ENCODE measurements at regions not wholly inside any gene's neighbourhood (a gene's known extent, or its start where the extent isn't known, plus 50 kb on each side); places are given as distances from the start of the nearest gene placed in this dataset.

DNA sequence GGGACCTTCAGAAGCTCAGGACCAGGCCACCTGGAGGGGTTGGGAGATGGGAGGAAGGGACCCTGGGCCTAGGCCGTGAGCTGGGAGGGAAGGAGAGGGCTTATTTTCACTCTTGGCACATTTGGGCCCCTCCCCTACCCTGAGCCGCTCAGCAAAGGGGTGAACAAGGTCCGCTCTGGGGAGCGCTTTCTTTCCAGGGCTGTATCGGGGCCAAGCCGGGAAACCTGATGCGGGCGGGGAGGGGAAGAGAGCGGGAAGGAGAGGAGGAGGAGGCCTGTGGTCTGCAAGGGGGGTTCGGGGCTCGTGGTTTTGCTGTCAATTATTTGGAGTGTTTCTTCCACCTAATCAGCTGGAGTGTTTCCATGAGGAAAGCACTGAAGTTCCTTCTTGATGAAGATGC, 62.7 kb upstream of the RXRA start:
- intact Hi-C loops (cut with micrococcal nuclease), result no loop called here
- H3K9me1 ChIP-seq (ENCODE audit: control insufficient read depth, insufficient read depth, low read length), result no peaks in the 10 kb centered on the region
- no TSS peak for BruUV-seq (replicated peaks)
- H3K9me3 ChIP-seq (replicated peaks; ENCODE audit: control insufficient read depth, insufficient read depth, low read depth, low read length), result no peaks in the 10 kb centered on the region
- H3K4me1 ChIP-seq (replicated peaks in 1 of 2; ENCODE audit: control insufficient read depth in 2 of 2, insufficient read depth in 2 of 2, low read length in 2 of 2), result peaks cover 0 to 7% of the 10 kb centered on the region in 2 experiments; a peak in 1 of 5 replicates
- no peak overlapping the region for H3K27ac ChIP-seq (ENCODE audit: extremely low read depth, low read depth, low read length)
- H4K20me1 ChIP-seq (replicated peaks; ENCODE audit: control insufficient read depth, insufficient read depth, low read length), result 0 out of 2 replicates have a peak, but pooled peaks cover 3% of the 10 kb centered on the region
- peaks cover 23 to 66% of the 10 kb centered on the region in 2 experiments; a peak in 4 of 5 replicates for H3K27me3 ChIP-seq (ENCODE audit: control insufficient read depth in 2 of 2, insufficient read depth in 2 of 2, low read length in 2 of 2)
- WGBS (ENCODE audit: insufficient coverage, low coverage, missing lambda C conversion rate), result 0% methylated on average over 6 of the region's 11 CpGs
- no peak overlapping the region for H3K4me3 ChIP-seq
- H2AFZ ChIP-seq (ENCODE audit: low read depth, low read length), result no peak overlapping the region
- ATAC-seq (no peak), FAIRE-seq (no peak), DNase-seq (ENCODE audit: extremely low read depth in 1 of 4, low spot score in 3 of 4) (no peak)
- no peaks in the 10 kb centered on the region for H3K36me3 ChIP-seq (ENCODE audit: control insufficient read depth, insufficient read depth, low read length)
- POLR2A ChIA-PET, result no interaction called here
- no peak overlapping the region for H3K4me2 ChIP-seq (ENCODE audit: insufficient read depth, low read length)
- CTCF ChIA-PET (ENCODE audit: low intra/inter-chr PET ratio), result no interaction called here
- no peaks in the 10 kb centered on the region for H3K79me2 ChIP-seq (ENCODE audit: control insufficient read depth, insufficient read depth, low read length)
- in situ Hi-C loops (cut with MboI), result no loop called here
- no peak overlapping the region for H3K9ac ChIP-seq (ENCODE audit: insufficient read depth in 1 of 2, low read depth in 2 of 2, low read length in 2 of 2)
- no peak for TF ChIP-seq IRF2 (CRISPR knock-in tag; IDR thresholded peaks at IDR 0.05)
- TF ChIP-seq, protein P1, sequence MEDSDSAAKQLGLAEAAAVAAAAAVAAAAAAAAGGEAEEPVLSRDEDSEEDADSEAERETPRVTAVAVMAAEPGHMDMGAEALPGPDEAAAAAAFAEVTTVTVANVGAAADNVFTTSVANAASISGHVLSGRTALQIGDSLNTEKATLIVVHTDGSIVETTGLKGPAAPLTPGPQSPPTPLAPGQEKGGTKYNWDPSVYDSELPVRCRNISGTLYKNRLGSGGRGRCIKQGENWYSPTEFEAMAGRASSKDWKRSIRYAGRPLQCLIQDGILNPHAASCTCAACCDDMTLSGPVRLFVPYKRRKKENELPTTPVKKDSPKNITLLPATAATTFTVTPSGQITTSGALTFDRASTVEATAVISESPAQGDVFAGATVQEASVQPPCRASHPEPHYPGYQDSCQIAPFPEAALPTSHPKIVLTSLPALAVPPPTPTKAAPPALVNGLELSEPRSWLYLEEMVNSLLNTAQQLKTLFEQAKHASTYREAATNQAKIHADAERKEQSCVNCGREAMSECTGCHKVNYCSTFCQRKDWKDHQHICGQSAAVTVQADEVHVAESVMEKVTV (CRISPR knock-in tag; IDR thresholded peaks at IDR 0.05), result no peak
- no peak for TF ChIP-seq PHF20 (IDR thresholded peaks at IDR 0.05; ENCODE audit: partially characterized antibody)
- no peak for TF ChIP-seq WHSC1 (IDR thresholded peaks at IDR 0.05; ENCODE audit: low read length)
- TF ChIP-seq ESRRB (CRISPR knock-in tag; IDR thresholded peaks at IDR 0.05; ENCODE audit: borderline replicate concordance), result no peak
- TF ChIP-seq, protein P2, sequence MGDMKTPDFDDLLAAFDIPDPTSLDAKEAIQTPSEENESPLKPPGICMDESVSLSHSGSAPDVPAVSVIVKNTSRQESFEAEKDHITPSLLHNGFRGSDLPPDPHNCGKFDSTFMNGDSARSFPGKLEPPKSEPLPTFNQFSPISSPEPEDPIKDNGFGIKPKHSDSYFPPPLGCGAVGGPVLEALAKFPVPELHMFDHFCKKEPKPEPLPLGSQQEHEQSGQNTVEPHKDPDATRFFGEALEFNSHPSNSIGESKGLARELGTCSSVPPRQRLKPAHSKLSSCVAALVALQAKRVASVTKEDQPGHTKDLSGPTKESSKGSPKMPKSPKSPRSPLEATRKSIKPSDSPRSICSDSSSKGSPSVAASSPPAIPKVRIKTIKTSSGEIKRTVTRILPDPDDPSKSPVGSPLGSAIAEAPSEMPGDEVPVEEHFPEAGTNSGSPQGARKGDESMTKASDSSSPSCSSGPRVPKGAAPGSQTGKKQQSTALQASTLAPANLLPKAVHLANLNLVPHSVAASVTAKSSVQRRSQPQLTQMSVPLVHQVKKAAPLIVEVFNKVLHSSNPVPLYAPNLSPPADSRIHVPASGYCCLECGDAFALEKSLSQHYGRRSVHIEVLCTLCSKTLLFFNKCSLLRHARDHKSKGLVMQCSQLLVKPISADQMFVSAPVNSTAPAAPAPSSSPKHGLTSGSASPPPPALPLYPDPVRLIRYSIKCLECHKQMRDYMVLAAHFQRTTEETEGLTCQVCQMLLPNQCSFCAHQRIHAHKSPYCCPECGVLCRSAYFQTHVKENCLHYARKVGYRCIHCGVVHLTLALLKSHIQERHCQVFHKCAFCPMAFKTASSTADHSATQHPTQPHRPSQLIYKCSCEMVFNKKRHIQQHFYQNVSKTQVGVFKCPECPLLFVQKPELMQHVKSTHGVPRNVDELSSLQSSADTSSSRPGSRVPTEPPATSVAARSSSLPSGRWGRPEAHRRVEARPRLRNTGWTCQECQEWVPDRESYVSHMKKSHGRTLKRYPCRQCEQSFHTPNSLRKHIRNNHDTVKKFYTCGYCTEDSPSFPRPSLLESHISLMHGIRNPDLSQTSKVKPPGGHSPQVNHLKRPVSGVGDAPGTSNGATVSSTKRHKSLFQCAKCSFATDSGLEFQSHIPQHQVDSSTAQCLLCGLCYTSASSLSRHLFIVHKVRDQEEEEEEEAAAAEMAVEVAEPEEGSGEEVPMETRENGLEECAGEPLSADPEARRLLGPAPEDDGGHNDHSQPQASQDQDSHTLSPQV (IDR thresholded peaks at IDR 0.05), result no peak
- TF ChIP-seq SLC30A9 (CRISPR knock-in tag; IDR thresholded peaks at IDR 0.05), result no peak
- TF ChIP-seq, protein P3, sequence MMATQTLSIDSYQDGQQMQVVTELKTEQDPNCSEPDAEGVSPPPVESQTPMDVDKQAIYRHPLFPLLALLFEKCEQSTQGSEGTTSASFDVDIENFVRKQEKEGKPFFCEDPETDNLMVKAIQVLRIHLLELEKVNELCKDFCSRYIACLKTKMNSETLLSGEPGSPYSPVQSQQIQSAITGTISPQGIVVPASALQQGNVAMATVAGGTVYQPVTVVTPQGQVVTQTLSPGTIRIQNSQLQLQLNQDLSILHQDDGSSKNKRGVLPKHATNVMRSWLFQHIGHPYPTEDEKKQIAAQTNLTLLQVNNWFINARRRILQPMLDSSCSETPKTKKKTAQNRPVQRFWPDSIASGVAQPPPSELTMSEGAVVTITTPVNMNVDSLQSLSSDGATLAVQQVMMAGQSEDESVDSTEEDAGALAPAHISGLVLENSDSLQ (IDR thresholded peaks at IDR 0.05), result no peak
- no peak for TF ChIP-seq XRCC5 (IDR thresholded peaks at IDR 0.05; ENCODE audit: low read depth, low read length)
- no peak for TF ChIP-seq NONO (IDR thresholded peaks at IDR 0.05; ENCODE audit: low read depth in 2 of 2, low read length in 1 of 2)
- TF ChIP-seq, protein P4, sequence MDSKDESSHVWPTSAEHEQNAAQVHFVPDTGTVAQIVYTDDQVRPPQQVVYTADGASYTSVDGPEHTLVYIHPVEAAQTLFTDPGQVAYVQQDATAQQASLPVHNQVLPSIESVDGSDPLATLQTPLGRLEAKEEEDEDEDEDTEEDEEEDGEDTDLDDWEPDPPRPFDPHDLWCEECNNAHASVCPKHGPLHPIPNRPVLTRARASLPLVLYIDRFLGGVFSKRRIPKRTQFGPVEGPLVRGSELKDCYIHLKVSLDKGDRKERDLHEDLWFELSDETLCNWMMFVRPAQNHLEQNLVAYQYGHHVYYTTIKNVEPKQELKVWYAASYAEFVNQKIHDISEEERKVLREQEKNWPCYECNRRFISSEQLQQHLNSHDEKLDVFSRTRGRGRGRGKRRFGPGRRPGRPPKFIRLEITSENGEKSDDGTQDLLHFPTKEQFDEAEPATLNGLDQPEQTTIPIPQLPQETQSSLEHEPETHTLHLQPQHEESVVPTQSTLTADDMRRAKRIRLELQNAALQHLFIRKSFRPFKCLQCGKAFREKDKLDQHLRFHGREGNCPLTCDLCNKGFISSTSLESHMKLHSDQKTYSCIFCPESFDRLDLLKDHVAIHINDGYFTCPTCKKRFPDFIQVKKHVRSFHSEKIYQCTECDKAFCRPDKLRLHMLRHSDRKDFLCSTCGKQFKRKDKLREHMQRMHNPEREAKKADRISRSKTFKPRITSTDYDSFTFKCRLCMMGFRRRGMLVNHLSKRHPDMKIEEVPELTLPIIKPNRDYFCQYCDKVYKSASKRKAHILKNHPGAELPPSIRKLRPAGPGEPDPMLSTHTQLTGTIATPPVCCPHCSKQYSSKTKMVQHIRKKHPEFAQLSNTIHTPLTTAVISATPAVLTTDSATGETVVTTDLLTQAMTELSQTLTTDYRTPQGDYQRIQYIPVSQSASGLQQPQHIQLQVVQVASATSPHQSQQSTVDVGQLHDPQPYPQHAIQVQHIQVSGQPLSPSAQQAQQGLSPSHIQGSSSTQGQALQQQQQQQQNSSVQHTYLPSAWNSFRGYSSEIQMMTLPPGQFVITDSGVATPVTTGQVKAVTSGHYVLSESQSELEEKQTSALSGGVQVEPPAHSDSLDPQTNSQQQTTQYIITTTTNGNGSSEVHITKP (IDR thresholded peaks at IDR 0.05; ENCODE audit: partially characterized antibody), result no peak
- no peak for TF ChIP-seq ZNF75A (CRISPR knock-in tag; IDR thresholded peaks at IDR 0.05)
- no peak for TF ChIP-seq ZNF830 (CRISPR knock-in tag; IDR thresholded peaks at IDR 0.05)
